Fibroblast of pulmonary artery (primary cell): ENCODE measurements at regions not wholly inside any gene's neighbourhood (a gene's known extent, or its start where the extent isn't known, plus 50 kb on each side); places are given as distances from the start of the nearest gene placed in this dataset.
A peak's percentile ranks its signal among the peaks of the same experiment; 100 is the strongest.
"Not testable (repeated sequence)": the region's sequence is repeated elsewhere in the genome, so short reads cannot be mapped to it uniquely, and the experiment has no call there.

Experiments used
- DNase-seq: peaks from one replicate; pipeline ENCODE4 v3.0.0-alpha.2; 2010; ENCODE audit warnings: low read depth
- H3K4me3 ChIP-seq: replicated peaks from 2 replicates; pipeline ENCODE4 v1.5.1; 2011; ENCODE audit warnings: low read depth, mild to moderate bottlenecking, control low read depth, low read length, moderate library complexity
- CTCF ChIP-seq: IDR thresholded peaks from 2 replicates; pipeline ENCODE4 v1.5.1; 2011; ENCODE audit warnings: mild to moderate bottlenecking, control low read depth, low read length, inconsistent platforms; ENCODE audit errors: missing control alignments

DNA sequence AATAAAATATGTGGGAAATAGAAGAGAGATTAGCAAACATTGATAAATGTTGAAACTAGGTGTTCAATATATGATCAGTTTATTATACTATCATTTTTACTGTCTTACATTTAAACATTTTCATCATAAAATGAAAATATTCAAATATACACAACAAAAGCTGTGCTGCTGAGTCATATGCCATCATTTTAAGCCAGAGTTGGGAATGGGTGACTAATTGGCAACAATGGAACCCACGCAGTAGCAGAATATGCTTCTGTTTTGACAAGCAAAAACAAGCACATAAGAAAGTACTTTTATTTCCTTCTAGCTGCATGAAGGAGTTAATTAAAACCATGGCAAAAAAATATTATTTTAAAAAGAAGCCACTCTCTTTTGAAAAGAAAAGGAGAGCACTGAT lies 340.0 kb upstream of the EDIL3 start:
- DNase-seq, result peak; percentile 55
- H3K4me3 ChIP-seq, result no peak overlapping the region
- no peak for TF ChIP-seq CTCF

- no peak for TF ChIP-seq CTCF
- no peak overlapping the region for H3K4me3 ChIP-seq
- no peak for DNase-seq
Measured at GRCh38 chr5:84724181-84724580, 339.5 kb upstream of the EDIL3 start.

- TF ChIP-seq CTCF, result no peak
- no peak for DNase-seq
- no peak overlapping the region for H3K4me3 ChIP-seq
Measured at GRCh38 chr5:84718377-84718776, 333.7 kb upstream of the EDIL3 start.

DNA sequence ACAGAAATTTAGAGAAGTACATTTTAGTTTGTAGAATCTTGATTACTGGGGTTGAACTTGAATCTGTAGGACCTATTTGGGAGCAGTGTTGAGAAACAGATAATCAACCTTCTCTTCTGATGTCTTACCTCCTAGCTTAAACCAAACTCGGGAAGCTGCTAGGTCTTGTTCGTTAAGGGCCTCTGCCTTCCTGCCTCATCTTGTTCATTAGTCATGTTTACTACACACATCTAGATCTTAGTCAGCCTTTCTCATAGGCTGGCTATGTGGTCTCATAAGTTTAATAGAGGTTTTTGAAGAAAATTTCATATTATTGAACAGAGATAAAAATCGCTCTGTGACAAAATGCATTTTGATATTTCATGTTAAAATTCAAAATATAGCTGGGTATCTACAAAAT lies 331.0 kb upstream of the EDIL3 start:
- TF ChIP-seq CTCF, result no peak
- H3K4me3 ChIP-seq, result no peak overlapping the region
- DNase-seq, result no peak

DNA sequence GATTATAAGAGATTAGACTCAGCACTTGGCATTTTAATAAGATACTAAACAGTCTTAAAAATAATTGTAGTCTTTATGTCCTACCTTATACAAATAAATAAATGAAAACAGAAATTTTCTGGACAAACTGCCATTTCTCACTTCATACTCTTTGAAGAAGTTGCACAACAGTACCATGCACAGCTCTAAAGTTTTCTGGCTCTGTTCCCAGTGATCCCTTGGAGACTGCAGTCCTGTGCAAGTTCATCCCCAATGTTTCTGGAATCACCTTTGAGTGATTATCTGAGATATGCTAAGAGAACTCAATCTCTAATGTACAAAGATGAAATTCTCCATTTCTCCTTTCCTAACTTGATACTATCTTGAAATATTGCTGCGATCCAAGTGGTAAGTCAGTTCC lies 330.4 kb upstream of the EDIL3 start:
- peak; percentile 29 for DNase-seq
- TF ChIP-seq CTCF, result no peak
- no peak overlapping the region for H3K4me3 ChIP-seq

DNA sequence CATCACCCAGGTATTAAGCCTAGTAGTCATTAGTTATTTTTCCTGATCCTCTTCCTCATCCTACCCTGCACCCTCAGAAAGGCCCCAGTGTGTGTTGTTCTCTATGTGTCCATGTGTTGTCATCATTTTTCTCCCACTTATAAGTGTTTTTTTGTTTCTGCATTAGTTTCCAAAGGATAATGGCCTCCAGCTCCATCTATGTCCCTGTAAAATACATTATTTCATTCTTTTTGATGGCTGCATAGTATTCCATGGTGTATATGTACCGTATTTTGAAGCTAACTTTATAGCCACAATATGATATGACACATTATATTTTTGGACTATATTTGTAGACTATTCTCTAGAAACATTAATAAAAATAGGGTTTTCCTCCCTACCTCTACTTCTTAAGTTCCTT lies 324.4 kb upstream of the EDIL3 start:
- no peak for TF ChIP-seq CTCF
- DNase-seq, result no peak
- no peak overlapping the region for H3K4me3 ChIP-seq

- DNase-seq, result no peak
- H3K4me3 ChIP-seq, result no peak overlapping the region
- no peak for TF ChIP-seq CTCF
Measured at GRCh38 chr5:84706678-84707641, 322.3 kb upstream of the EDIL3 start.

DNA sequence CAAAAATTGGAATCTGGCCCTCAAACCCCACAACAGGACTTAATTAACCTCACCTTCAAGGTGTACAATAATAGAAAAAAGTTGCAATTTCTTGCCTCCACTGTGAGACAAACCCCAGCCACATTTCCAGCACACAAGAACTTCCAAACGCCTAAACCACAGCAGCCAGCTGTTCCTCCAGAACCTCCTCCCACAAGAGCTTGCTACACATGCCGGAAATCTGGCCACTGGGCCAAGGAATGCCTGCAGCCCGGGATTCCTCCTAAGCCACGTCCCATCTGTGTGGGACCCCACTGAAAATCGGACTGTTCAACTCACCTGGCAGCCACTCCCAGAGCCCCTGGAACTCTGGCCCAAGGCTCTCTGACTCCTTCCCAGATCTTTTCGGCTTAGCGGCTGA lies 315.9 kb upstream of the EDIL3 start:
- DNase-seq, H3K4me3 ChIP-seq: not testable (repeated sequence)
